Psoas muscle (tissue), 7 donors: ENCODE measurements at regions not wholly inside any gene's neighbourhood (a gene's known extent, or its start where the extent isn't known, plus 50 kb on each side); places are given as distances from the start of the nearest gene placed in this dataset.

Source experiments
- ATAC-seq, 4 donors: fragments of 200-7000 bp; cut with Tn5 transposase; one replicate each; pipeline ENCODE4 v1.9.1; 2020; ENCODE audit warnings: moderate library complexity in 3 of 4, mild to moderate bottlenecking in 2 of 4
- DNase-seq, 2 donors: peaks; one replicate each; pipeline ENCODE4 v3.0.0-alpha.2; 2020
- H3K27ac ChIP-seq: fragments of 200-600 bp; one replicate; pipeline ENCODE4 v1.8.0; 2022
- H3K27me3 ChIP-seq, 3 donors: fragments of 200-600 bp in 1 of 3; one replicate each; pipeline versions ENCODE4 v1.6.1 to v1.8.0; 2013 to 2022; ENCODE audit warnings: low read length in 2 of 3, mild to moderate bottlenecking in 2 of 3, moderate library complexity in 1 of 3; ENCODE audit not compliant: insufficient read depth in 3 of 3
- H3K36me3 ChIP-seq, 2 donors: fragments of 200-600 bp in 1 of 2; one replicate each; pipeline versions ENCODE4 v1.6.1 to v1.8.0; 2013 to 2022; ENCODE audit warnings: low read depth in 1 of 2, mild to moderate bottlenecking in 1 of 2, moderate library complexity in 1 of 2; ENCODE audit not compliant: insufficient read depth in 1 of 2
- H3K4me1 ChIP-seq: fragments of 200-600 bp; one replicate; pipeline ENCODE4 v1.8.0; 2022
- H3K4me3 ChIP-seq: fragments of 200-600 bp; one replicate; pipeline ENCODE4 v1.8.0; 2022; ENCODE audit warnings: mild to moderate bottlenecking
- H3K9me3 ChIP-seq: fragments of 200-600 bp; one replicate; pipeline ENCODE4 v1.8.0; 2022
- WGBS, 3 donors: extraction: QIAGEN DNeasy Blood & Tissue Kit; methylation state at CpG; one replicate each; pipeline versions ENCODE4 v1.1.6 to v1.1.7; 2013; 5-methylcytosine and 5-hydroxymethylcytosine counted together
- intact Hi-C, 2 donors: fragments of 100-400 bp; cut with DNase I; formaldehyde crosslinking; loops; one replicate each; pipeline versions ENCODE4 v1.11.0 to v1.14.2; 2022
- TF ChIP-seq, protein P1 (sequence below): fragments of 200-600 bp; IDR thresholded peaks from one replicate; pipeline ENCODE4 v1.8.0; 2022; ENCODE audit warnings: antibody characterized with exemption
- donor health status: healthy with polysubstance abuse.
- donor health status: DM: no; HTN: no; CAD: no; lungs with moderate emphysema.
- donor health status: Bipolar disorder and iron deficiency.
- donor health status: healthy.
- donor health status: DM: yes; HTN: yes; CAD: no.
- donor health status: DM: no; HTN: no; CAD: no.
- donor health status: DM: yes; HTN: yes; CAD: no.

DNA sequence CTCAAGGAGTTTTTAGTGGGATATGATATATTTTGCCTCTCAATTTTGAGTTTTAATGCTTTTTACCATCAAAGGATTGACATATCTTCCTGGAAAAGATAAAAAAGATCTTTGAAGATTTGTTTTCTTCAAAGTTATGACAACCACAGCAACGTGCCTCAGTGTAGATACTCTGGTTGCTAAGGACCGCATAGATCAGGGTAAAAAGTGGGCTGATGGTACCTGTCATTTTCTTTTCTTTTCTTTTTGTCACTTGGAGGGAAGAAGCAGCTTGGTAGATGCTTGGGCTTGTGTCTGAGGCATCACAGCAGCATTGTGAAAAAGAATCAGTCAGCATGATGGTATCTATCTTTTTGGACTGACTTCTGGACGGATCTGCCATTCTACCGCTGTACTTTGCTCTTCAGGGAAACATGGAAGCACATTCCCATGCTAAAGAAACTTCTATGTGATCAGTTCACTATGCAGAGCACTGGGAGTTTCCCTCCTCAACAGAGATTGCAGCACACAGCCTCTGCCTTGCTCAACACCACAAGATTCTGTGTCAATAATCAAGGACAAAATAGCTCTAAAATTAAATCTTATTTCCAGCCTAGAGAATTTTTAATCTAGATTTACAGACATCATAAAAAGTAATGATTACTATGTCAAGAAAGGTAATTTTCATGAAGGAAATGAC is 54.8 kb upstream of the SGK1 start:
- H3K36me3 ChIP-seq = no peaks in the 10 kb centered on the region
- peak in 2 of 4 donors; percentile 49 to 59 for ATAC-seq
- intact Hi-C loops = no loop called here
- peak overlapping the region; percentile 36 for H3K27ac ChIP-seq
- H3K4me1 ChIP-seq = peaks cover 5% of the 10 kb centered on the region
- 80 to 90% (median 89%) methylated on average over 4 of the region's 4 CpGs for WGBS, 3 donors
- no peak overlapping the region for H3K4me3 ChIP-seq
- H3K9me3 ChIP-seq = no peaks in the 10 kb centered on the region
- no peaks in the 10 kb centered on the region for H3K27me3 ChIP-seq
- TF ChIP-seq, protein P1, sequence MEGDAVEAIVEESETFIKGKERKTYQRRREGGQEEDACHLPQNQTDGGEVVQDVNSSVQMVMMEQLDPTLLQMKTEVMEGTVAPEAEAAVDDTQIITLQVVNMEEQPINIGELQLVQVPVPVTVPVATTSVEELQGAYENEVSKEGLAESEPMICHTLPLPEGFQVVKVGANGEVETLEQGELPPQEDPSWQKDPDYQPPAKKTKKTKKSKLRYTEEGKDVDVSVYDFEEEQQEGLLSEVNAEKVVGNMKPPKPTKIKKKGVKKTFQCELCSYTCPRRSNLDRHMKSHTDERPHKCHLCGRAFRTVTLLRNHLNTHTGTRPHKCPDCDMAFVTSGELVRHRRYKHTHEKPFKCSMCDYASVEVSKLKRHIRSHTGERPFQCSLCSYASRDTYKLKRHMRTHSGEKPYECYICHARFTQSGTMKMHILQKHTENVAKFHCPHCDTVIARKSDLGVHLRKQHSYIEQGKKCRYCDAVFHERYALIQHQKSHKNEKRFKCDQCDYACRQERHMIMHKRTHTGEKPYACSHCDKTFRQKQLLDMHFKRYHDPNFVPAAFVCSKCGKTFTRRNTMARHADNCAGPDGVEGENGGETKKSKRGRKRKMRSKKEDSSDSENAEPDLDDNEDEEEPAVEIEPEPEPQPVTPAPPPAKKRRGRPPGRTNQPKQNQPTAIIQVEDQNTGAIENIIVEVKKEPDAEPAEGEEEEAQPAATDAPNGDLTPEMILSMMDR = no peak
- peak in 1 of 2 donors; percentile 37 for DNase-seq

DNA sequence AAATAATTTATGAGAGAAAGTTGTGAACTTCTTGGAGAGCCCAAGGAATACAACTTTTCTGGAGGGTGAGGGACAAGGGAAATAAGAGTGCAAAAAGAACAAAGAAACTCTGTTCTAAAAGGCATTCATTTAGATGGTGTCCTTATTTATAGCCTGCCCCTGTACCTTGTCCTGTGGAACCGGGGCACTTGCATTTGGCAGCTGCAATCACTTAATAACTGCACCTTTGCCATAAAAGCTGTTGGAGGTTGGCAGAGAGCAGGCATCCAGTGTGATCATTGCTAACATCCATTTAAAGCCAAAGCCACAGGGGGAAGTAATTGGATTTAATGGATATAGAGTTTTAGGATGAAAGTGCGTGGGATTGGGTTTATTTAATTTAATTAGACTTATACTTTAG is 50.8 kb upstream of the SGK1 start:
- no peaks in the 10 kb centered on the region for H3K9me3 ChIP-seq
- intact Hi-C loops = no loop called here
- no peaks in the 10 kb centered on the region for H3K36me3 ChIP-seq
- no peak overlapping the region for H3K27ac ChIP-seq
- 56 to 71% (median 61%) methylated on average over 2 of the region's 2 CpGs for WGBS, 3 donors
- H3K4me1 ChIP-seq = peaks cover 5% of the 10 kb centered on the region
- no peak overlapping the region for H3K4me3 ChIP-seq
- TF ChIP-seq, protein P1 = no peak
- DNase-seq (no peak), ATAC-seq (no peak)
- no peaks in the 10 kb centered on the region for H3K27me3 ChIP-seq
